NCI-H1092 (cell line): ENCODE measurements at regions not wholly inside any gene's neighbourhood (a gene's known extent, or its start where the extent isn't known, plus 50 kb on each side); places are given as distances from the start of the nearest gene placed in this dataset.
A peak's percentile ranks its signal among the peaks of the same experiment; 100 is the strongest.
"Not testable (repeated sequence)": the region's sequence is repeated elsewhere in the genome, so short reads cannot be mapped to it uniquely, and the experiment has no call there.

ENCODE experiments used
- DNase-seq: peaks from one replicate; lab custom pipeline; 2025; lab: John Stamatoyannopoulos, UW

GRCh38 chr10:35986756-35987502 lies 344.8 kb upstream of the FZD8 start:
- no peak for DNase-seq

GRCh38 chr10:35979116-35979515 lies 337.0 kb upstream of the FZD8 start:
- no peak for DNase-seq

GRCh38 chr10:35973912-35974591 lies 332.0 kb upstream of the FZD8 start:
- not testable (repeated sequence) for DNase-seq

- no peak for DNase-seq
Measured at GRCh38 chr10:35972275-35972674, 330.2 kb upstream of the FZD8 start.

DNA sequence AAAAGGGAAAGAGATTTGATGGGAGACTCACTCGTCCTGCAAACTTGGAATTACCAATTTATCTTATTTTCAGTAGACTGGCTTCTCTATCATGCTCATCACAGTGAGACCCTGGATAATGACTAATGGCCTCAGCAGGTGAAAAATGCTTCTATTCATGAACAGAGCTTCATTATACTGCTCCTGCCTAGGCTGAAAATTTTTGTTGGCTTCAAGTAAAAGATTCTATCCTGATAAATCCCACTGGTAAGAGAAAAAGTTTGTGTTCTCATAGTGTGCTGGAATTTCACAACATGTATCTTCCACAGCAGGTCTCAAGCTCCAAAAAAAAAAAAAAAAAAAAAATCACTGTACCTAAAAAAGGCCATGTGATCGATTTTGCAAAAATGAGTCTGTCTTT lies 329.3 kb upstream of the FZD8 start:
- DNase-seq = no peak

GRCh38 chr10:35963685-35964084 lies 321.6 kb upstream of the FZD8 start:
- no peak for DNase-seq

DNA sequence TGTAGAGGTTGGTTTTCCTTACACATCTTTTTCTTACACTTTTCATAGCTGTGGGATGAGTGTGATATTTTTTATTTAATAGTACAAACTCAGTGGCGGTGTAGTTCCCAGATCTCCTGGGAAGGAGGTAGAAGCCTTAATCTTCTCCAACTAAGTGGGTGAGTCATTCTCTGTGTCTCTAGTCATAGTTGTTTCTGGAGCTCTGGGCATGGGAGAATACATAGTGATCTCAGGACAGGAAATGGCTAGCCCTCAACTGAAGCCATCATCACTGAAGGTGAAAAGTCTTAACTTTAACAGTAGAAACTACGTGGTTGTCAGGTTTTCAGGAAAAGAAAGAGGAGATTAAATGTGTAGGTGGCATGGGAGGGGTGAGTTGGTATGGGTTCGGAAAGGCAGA lies 319.4 kb upstream of the FZD8 start:
- no peak for DNase-seq

GRCh38 chr10:35959252-35959651 lies 317.2 kb upstream of the FZD8 start:
- no peak for DNase-seq

GRCh38 chr10:35958609-35959008 lies 316.5 kb upstream of the FZD8 start:
- not testable (repeated sequence) for DNase-seq

GRCh38 chr10:35950701-35951100 lies 308.6 kb upstream of the FZD8 start:
- no peak for DNase-seq

DNA sequence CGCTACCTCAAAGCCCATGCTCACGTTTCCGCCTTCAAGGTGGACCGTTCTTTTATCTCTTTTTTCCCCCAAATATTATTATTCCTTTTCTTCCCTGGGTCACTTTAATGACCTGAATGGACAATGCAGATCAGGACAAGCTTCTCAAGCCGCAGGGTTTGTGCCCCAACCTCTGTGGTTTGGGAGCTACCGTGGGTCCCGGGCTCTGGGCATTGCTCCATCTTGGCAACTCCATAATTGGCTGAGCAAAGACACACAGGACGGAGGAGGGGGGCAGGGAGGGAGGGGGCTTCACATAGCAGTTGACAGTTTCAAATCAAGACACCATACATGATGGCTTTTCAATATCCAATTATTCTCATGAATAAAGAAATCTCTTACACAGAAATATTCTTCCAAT lies 308.1 kb upstream of the FZD8 start:
- no peak for DNase-seq

GRCh38 chr10:35949811-35950211 lies 307.7 kb upstream of the FZD8 start:
- DNase-seq = no peak

DNA sequence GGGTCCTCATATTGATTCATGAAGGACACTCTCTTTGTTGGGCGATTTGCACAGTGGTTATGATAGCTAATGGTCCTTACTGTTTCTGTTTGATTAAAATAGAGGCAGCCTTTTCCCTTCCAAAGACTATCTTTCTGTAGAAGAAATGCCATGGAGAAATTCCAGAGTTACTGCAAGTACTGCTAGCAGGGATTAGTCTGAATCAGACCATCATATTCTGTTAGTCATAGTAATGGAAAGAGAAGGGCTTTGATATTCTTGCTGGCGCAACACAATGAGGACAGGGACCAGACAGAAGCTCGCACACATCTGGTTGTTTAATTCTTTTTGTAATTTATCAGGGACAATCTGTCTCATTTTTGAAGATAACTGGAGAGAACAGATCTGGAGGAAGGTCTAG lies 304.5 kb upstream of the FZD8 start:
- no peak for DNase-seq

- DNase-seq = no peak
Measured at GRCh38 chr10:35942057-35942456, 300.0 kb upstream of the FZD8 start.

- DNase-seq = no peak
Measured at GRCh38 chr10:35940141-35941041, 298.3 kb upstream of the FZD8 start.

- no peak for DNase-seq
Measured at GRCh38 chr10:35938160-35938559, 296.1 kb upstream of the FZD8 start.

DNA sequence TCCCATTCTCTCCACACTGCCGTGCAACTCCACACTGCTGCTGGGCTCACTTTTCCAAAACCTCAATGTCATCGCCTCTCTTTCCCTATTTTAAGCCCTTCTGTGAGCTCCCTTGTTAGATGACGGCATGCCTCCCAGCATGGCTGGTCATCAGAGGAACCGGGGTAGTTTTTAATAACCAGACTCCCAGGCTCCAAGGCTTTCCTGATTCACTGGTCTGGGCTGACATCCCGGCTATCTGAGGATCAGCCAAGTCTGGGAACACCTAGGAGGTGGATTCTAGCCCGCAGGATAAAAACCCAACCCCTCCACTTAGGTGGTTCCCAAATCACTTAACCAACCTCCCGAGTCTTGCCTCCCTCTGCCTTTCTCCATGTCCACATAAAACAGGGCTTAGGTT lies 295.4 kb upstream of the FZD8 start:
- no peak for DNase-seq

DNA sequence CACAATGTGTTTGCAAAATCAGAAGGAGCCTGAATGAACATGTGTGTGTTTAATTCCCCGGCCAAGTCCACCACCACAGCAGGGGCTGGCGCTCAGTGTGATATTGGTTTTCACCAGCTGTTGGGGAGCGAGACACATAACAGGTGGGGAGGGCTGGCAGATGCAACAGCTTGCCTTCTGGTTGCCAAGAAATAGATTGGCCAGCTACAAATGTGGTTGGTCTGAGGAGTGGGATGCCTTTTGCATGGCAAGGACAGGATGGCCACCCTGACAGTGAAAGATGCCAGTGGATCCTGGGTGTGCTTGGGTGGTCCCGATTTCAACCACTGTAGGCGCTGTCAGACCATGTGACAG lies 292.5 kb upstream of the FZD8 start:
- DNase-seq = peak; percentile 25

- DNase-seq = peak; percentile 8
Measured at GRCh38 chr10:35933940-35934641, 292.0 kb upstream of the FZD8 start.

DNA sequence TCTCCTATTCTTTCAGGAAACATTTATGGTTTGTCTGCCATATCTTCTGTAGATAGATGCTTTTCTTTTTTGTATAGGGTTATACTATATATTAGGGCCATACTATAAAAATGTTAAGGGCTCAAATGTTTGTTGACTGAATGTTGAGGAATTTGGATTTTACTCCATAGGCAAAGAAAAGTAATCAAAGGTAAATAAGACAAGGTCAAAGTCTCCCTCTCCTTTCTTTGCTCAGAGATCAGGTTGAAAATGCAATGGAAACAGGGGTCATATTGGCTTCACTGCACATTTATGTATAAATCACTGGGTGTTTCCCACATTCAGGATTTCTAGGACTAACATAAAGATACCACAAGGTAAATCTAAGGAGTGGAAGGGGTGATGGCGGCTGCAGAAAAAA lies 291.4 kb upstream of the FZD8 start:
- no peak for DNase-seq

- not testable (repeated sequence) for DNase-seq
Measured at GRCh38 chr10:35929962-35930361, 287.9 kb upstream of the FZD8 start.

DNA sequence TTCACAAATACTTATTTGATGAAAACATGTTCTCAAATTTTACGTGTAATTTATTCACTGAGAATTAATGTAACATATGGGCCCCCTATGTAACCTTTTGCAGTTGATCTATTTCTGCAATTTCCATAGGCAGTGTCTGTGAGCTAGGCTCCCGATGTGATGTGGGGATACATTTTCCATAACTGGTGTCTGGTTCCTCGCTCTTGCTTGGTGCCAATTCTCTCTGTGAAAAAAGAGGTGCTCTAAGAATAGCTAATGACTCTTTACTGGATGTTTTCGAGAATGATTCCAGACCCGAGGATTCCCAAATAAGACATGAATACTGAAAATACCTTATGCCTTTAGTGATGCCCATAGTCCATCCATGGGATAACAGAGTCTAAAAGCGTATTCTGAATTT lies 286.7 kb upstream of the FZD8 start:
- DNase-seq = no peak
